HG02678 (cell line): ENCODE measurements at regions not wholly inside any gene's neighbourhood (a gene's known extent, or its start where the extent isn't known, plus 50 kb on each side); places are given as distances from the start of the nearest gene placed in this dataset.
A peak's percentile ranks its signal among the peaks of the same experiment; 100 is the strongest.

Experiments used
- ATAC-seq: cut with Tn5 transposase; IDR thresholded peaks from one replicate; pipeline ENCODE4 v1.9.1; 2021; ENCODE audit warnings: mild to moderate bottlenecking, moderate library complexity; ENCODE audit not compliant: unreplicated experiment

- ATAC-seq: no peak
Observed at GRCh38 chr3:192079098-192079497, 618.1 kb downstream of the PYDC2 start.

- no peak for ATAC-seq
Observed at GRCh38 chr3:192080336-192080735, 619.4 kb downstream of the PYDC2 start.

- peak; percentile 96 for ATAC-seq
Observed at GRCh38 chr3:192082730-192083660, 622.0 kb downstream of the PYDC2 start.
